Panc1 (cell line): ENCODE measurements at regions not wholly inside any gene's neighbourhood (a gene's known extent, or its start where the extent isn't known, plus 50 kb on each side); places are given as distances from the start of the nearest gene placed in this dataset.

ENCODE experiments used
- ATAC-seq: fragments of 200-7000 bp; cut with Tn5 transposase; 2 replicates; pipeline ENCODE4 v1.9.1; 2020; ENCODE audit warnings: mild to moderate bottlenecking, moderate library complexity
- BruUV-seq: library from RNA; stranded (reverse); fragments of 400-500 nt; replicated peaks from 2 replicates; lab custom pipeline; 2021; lab: Mats Ljungman, UMichigan
- CTCF ChIA-PET: fragments of 300-600 bp; sonication (Branson Sonifier 250); formaldehyde crosslinking; loops from one replicate; lab custom pipeline; 2022; ENCODE audit warnings: antibody characterized with exemption; lab: Charles Lee
- POLR2A ChIA-PET: fragments of 300-600 bp; sonication (Branson Sonifier 250); formaldehyde crosslinking; loops from one replicate; lab custom pipeline; 2022; ENCODE audit warnings: antibody characterized with exemption; lab: Charles Lee
- DNase-seq: peaks from one replicate; pipeline ENCODE4 v3.0.0-alpha.2; 2010; ENCODE audit warnings: low read depth, low spot score
- H3K27ac ChIP-seq: 2 replicates; pipeline ENCODE4 v1.5.1; 2011; ENCODE audit warnings: mild to moderate bottlenecking, low read length, inconsistent platforms
- H3K27me3 ChIP-seq: fragments of 200-500 bp; sonication (Bioruptor generic); 2 replicates; pipeline ENCODE4 v1.6.0; 2014; ENCODE audit warnings: low read length, inconsistent platforms; ENCODE audit not compliant: control insufficient read depth, insufficient read depth
- H3K36me3 ChIP-seq: fragments of 200-500 bp; sonication (Bioruptor generic); 2 replicates; pipeline ENCODE4 v1.5.1; 2014; ENCODE audit warnings: inconsistent platforms, mild to moderate bottlenecking, low read length, moderate library complexity; ENCODE audit not compliant: control insufficient read depth, insufficient read depth
- H3K4me1 ChIP-seq: 2 replicates; pipeline ENCODE4 v1.5.1; 2011; ENCODE audit warnings: inconsistent platforms, mild to moderate bottlenecking, low read length, moderate library complexity; ENCODE audit not compliant: control insufficient read depth, insufficient read depth
- H3K4me3 ChIP-seq, 2 experiments: 2 replicates each; pipeline ENCODE4 v1.5.1; 2011 to 2012; ENCODE audit warnings: low read depth in 2 of 2, low read length in 2 of 2, mild to moderate bottlenecking in 2 of 2, inconsistent platforms in 1 of 2, moderate library complexity in 1 of 2
- H3K9me3 ChIP-seq: fragments of 200-500 bp; sonication (Bioruptor generic); 2 replicates; pipeline ENCODE4 v1.5.1; 2014; ENCODE audit warnings: low read depth, mild to moderate bottlenecking, inconsistent platforms, low read length, moderate library complexity; ENCODE audit not compliant: control insufficient read depth, insufficient read depth
- POLR2AphosphoS5 ChIP-seq: IDR thresholded peaks from 2 replicates; pipeline ENCODE4 v1.6.1; 2012; ENCODE audit warnings: mild to moderate bottlenecking, low read depth, low read length, moderate library complexity
- SIN3A ChIP-seq: IDR thresholded peaks from 2 replicates; pipeline ENCODE4 v1.6.1; 2012; ENCODE audit warnings: low read depth, mild to moderate bottlenecking, low read length, moderate library complexity, borderline replicate concordance; ENCODE audit not compliant: insufficient read depth
- TCF7L2 ChIP-seq: IDR thresholded peaks from 2 replicates; pipeline ENCODE4 v1.6.1; 2011; ENCODE audit warnings: mild to moderate bottlenecking, low read depth, low read length, inconsistent platforms
- in situ Hi-C: cut with HindIII; loops from 2 replicates; pipeline ENCODE4 v1.10.0; 2016; ENCODE audit warnings: low sequenced_read_pairs, low pct_unique_long_range_greater_than_20kb
- intact Hi-C: fragments of 100-400 bp; cut with micrococcal nuclease; formaldehyde crosslinking; loops from one replicate; pipeline ENCODE4 v1.10.0; 2022; ENCODE audit not compliant: unreplicated experiment
- TF ChIP-seq, protein P1 (sequence below): fragments of 450-650 bp; IDR thresholded peaks from 2 replicates; pipeline ENCODE4 v1.5.1; 2017; ENCODE audit warnings: mild to moderate bottlenecking
- TF ChIP-seq, protein P2 (sequence below), 2 experiments: IDR thresholded peaks; 2 replicates each; pipeline ENCODE4 v1.6.1; 2011 to 2012; ENCODE audit warnings: low read depth in 2 of 2, control low read depth in 1 of 2, low read length in 1 of 2, mild to moderate bottlenecking in 1 of 2, moderate library complexity in 1 of 2; ENCODE audit not compliant: insufficient read depth in 1 of 2

DNA sequence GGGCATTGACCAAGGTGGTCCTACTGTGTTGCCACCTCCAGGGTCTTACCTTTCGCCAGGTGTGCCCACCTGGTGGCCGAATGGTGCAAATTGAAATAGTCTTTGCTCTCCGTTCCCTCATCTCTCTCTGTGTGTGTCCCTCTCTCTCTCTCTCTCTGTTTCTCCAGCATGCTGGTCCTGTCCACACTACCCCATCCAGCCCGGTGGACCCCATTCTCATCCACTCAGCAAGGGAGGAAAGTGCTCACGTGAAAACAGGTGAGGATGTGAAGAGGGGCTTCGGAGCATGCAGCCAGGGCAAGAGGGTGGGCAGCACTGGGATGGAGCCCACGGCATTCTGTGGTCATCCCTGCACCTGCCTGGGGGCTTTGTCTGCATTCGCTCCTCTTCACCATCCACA is 150.1 kb downstream of the CRLF2 start:
- no peak overlapping the region for H3K4me3 ChIP-seq
- ChIA-PET CTCF (no interaction called here), POLR2A (no interaction called here)
- H3K27ac ChIP-seq = no peak overlapping the region
- H3K36me3 ChIP-seq = no peaks in the 10 kb centered on the region
- H3K9me3 ChIP-seq = no peaks in the 10 kb centered on the region
- no peak for ATAC-seq
- TF ChIP-seq TCF7L2 (no peak), POLR2AphosphoS5 (no peak), SIN3A (no peak)
- TF ChIP-seq, protein P1, sequence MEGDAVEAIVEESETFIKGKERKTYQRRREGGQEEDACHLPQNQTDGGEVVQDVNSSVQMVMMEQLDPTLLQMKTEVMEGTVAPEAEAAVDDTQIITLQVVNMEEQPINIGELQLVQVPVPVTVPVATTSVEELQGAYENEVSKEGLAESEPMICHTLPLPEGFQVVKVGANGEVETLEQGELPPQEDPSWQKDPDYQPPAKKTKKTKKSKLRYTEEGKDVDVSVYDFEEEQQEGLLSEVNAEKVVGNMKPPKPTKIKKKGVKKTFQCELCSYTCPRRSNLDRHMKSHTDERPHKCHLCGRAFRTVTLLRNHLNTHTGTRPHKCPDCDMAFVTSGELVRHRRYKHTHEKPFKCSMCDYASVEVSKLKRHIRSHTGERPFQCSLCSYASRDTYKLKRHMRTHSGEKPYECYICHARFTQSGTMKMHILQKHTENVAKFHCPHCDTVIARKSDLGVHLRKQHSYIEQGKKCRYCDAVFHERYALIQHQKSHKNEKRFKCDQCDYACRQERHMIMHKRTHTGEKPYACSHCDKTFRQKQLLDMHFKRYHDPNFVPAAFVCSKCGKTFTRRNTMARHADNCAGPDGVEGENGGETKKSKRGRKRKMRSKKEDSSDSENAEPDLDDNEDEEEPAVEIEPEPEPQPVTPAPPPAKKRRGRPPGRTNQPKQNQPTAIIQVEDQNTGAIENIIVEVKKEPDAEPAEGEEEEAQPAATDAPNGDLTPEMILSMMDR = no peak
- TF ChIP-seq, protein P2, sequence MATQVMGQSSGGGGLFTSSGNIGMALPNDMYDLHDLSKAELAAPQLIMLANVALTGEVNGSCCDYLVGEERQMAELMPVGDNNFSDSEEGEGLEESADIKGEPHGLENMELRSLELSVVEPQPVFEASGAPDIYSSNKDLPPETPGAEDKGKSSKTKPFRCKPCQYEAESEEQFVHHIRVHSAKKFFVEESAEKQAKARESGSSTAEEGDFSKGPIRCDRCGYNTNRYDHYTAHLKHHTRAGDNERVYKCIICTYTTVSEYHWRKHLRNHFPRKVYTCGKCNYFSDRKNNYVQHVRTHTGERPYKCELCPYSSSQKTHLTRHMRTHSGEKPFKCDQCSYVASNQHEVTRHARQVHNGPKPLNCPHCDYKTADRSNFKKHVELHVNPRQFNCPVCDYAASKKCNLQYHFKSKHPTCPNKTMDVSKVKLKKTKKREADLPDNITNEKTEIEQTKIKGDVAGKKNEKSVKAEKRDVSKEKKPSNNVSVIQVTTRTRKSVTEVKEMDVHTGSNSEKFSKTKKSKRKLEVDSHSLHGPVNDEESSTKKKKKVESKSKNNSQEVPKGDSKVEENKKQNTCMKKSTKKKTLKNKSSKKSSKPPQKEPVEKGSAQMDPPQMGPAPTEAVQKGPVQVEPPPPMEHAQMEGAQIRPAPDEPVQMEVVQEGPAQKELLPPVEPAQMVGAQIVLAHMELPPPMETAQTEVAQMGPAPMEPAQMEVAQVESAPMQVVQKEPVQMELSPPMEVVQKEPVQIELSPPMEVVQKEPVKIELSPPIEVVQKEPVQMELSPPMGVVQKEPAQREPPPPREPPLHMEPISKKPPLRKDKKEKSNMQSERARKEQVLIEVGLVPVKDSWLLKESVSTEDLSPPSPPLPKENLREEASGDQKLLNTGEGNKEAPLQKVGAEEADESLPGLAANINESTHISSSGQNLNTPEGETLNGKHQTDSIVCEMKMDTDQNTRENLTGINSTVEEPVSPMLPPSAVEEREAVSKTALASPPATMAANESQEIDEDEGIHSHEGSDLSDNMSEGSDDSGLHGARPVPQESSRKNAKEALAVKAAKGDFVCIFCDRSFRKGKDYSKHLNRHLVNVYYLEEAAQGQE (IDR thresholded peaks at IDR 0.05; ENCODE audit: insufficient read depth in 1 of 2, low read depth in 2 of 2, low read length in 1 of 2) = no peak
- no peaks in the 10 kb centered on the region for H3K4me1 ChIP-seq
- in situ Hi-C loops = no loop called here
- intact Hi-C loops = no loop called here
- no peak for DNase-seq
- H3K27me3 ChIP-seq = no peaks in the 10 kb centered on the region
- BruUV-seq = no TSS peak

DNA sequence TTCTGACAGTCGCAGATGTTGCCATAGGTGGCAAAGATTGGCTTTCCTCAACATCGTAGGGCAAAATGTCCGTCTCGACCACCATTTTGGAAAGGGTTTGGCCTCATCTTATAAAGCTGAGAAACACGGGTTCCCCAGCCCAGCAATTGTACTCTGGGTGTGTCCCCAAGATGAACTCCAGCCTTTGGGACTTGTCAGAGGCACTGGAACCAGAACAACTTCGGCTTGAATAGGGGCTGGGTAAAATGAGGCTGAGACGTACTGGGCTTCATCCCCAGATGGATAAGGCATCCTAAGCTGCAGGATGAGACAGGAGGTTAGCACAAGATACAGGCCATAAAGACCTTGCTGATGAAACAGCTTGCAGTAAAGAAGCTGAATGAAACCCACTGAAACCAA is 151.9 kb downstream of the CRLF2 start:
- no peak overlapping the region for H3K27ac ChIP-seq
- H3K4me1 ChIP-seq = no peaks in the 10 kb centered on the region
- CTCF ChIA-PET = no interaction called here
- H3K9me3 ChIP-seq = no peaks in the 10 kb centered on the region
- no peaks in the 10 kb centered on the region for H3K36me3 ChIP-seq
- ATAC-seq (no peak), DNase-seq (no peak)
- in situ Hi-C loops = no loop called here
- no TSS peak for BruUV-seq
- TF ChIP-seq, protein P2 (IDR thresholded peaks at IDR 0.05; ENCODE audit: insufficient read depth in 1 of 2, low read depth in 2 of 2, low read length in 1 of 2) = no peak
- TF ChIP-seq SIN3A (no peak), POLR2AphosphoS5 (no peak), TCF7L2 (no peak)
- TF ChIP-seq, protein P1 = no peak
- POLR2A ChIA-PET = no interaction called here
- H3K27me3 ChIP-seq = no peaks in the 10 kb centered on the region
- no peak overlapping the region for H3K4me3 ChIP-seq
- intact Hi-C loops = no loop called here
